ENCODE measurements at regions not wholly inside any gene's neighbourhood (a gene's known extent, or its start where the extent isn't known, plus 50 kb on each side); places are given as distances from the start of the nearest gene placed in this dataset.

DNA sequence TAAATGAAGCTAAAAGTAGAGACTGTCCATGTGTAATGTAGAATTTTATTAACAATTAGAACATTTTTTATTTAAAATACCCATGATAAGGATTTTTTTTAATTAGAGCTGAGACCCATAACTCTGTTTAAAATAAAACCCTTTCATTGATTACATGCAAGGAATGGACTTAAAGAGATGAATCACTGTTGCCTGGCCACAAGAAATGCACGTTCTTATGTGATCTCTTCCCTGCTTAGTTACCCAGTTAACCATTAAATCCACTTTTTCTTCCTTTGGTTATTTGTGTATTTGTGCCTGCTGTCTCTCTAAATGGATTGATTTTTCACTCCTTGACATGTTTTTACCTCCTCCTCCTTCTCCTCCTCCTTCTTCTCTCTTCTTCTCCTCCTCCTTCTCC is 83.3 kb upstream of the SLITRK3 start:
- BruUV-seq (replicated peaks): no TSS peak
- RAD21 ChIA-PET (ENCODE audit: unreplicated experiment): no interaction called here
- POLR2A ChIA-PET: no interaction called here
- H4K20me1 ChIP-seq (ENCODE audit: control insufficient read depth, insufficient read depth): no peaks in the 10 kb centered on the region
- H3K9me3 ChIP-seq (replicated peaks; ENCODE audit: control insufficient read depth, insufficient read depth, low read length): no peaks in the 10 kb centered on the region
- CTCF ChIA-PET: no interaction called here
- ATAC-seq (no peak), DNase-seq (ENCODE audit: low read depth, low spot score) (no peak), FAIRE-seq (no peak)
- no peaks in the 10 kb centered on the region for H3K36me3 ChIP-seq (ENCODE audit: control insufficient read depth in 2 of 2, insufficient read depth in 2 of 2, low read length in 1 of 2)
- SMC1A ChIA-PET (ENCODE audit: uncharacterized antibody, unreplicated experiment): interaction anchor here (0.6 kb wide), 1 partner anchor 571 kb away, joined by 3 read pairs; no protein-coding TSS in a partner anchor
- no peak overlapping the region for H3K27ac ChIP-seq (ENCODE audit: control insufficient read depth, insufficient read depth)
- TF ChIP-seq FOS (IDR thresholded peaks at IDR 0.05; ENCODE audit: borderline replicate concordance, extremely low read depth, insufficient read length) (no peak), PAX8 (IDR thresholded peaks at IDR 0.05) (no peak), DPF2 (IDR thresholded peaks at IDR 0.05) (no peak)
- H3K9ac ChIP-seq (ENCODE audit: control insufficient read depth, insufficient read depth, low read length): no peak overlapping the region
- H3K4me1 ChIP-seq (ENCODE audit: control insufficient read depth, insufficient read depth, low read length): no peaks in the 10 kb centered on the region
- H3K4me2 ChIP-seq (ENCODE audit: control insufficient read depth, insufficient read depth): no peak overlapping the region
- H3K27me3 ChIP-seq (replicated peaks in 1 of 2; ENCODE audit: control insufficient read depth in 2 of 2, insufficient read depth in 2 of 2, low read length in 1 of 2): no peaks in the 10 kb centered on the region
- H3K4me3 ChIP-seq: no peak overlapping the region
- intact Hi-C loops (cut with micrococcal nuclease; ENCODE audit: unreplicated experiment): no loop called here
- in situ Hi-C loops (cut with MboI): no loop called here
- 6% methylated on average over 1 of the region's 1 CpG for WGBS (ENCODE audit: insufficient coverage, insufficient replicate concordance, low lambda C conversion rate, missing lambda C conversion rate)
- H2AFZ ChIP-seq (ENCODE audit: control insufficient read depth, low read depth, low read length): no peak overlapping the region
- no peaks in the 10 kb centered on the region for H3K79me2 ChIP-seq (ENCODE audit: control insufficient read depth, insufficient read depth, low read length)

DNA sequence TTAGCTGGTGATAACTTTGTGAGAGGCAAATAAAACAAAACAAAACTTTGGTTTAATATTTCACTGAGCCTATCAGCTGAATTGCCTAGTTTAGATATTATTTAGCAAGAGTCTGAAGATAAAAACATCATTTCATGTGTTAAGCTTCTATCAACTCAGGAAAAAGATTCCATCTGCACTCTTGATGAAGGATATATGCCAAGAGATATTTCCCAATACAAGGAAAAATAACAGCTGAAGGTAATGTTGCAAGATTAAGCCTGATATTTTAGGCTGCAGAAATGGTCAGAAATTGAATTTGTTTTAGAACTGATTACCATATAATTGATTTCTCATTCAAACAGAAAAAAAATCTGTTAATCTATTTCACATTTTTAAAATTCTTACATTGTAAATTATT is 77.2 kb upstream of the SLITRK3 start:
- intact Hi-C loops (cut with micrococcal nuclease; ENCODE audit: unreplicated experiment): no loop called here
- Histone ChIP-seq H3K36me3 (ENCODE audit: control insufficient read depth in 2 of 2, insufficient read depth in 2 of 2, low read length in 1 of 2) (no peaks in the 10 kb centered on the region), H4K20me1 (ENCODE audit: control insufficient read depth, insufficient read depth) (no peaks in the 10 kb centered on the region), H3K4me2 (ENCODE audit: control insufficient read depth, insufficient read depth) (no peak overlapping the region), H3K4me1 (ENCODE audit: control insufficient read depth, insufficient read depth, low read length) (no peaks in the 10 kb centered on the region), H3K79me2 (ENCODE audit: control insufficient read depth, insufficient read depth, low read length) (no peaks in the 10 kb centered on the region), H3K9me3 (replicated peaks; ENCODE audit: control insufficient read depth, insufficient read depth, low read length) (no peaks in the 10 kb centered on the region), H3K27me3 (replicated peaks in 1 of 2; ENCODE audit: control insufficient read depth in 2 of 2, insufficient read depth in 2 of 2, low read length in 1 of 2) (no peaks in the 10 kb centered on the region), H2AFZ (ENCODE audit: control insufficient read depth, low read depth, low read length) (no peak overlapping the region), H3K9ac (ENCODE audit: control insufficient read depth, insufficient read depth, low read length) (no peak overlapping the region), H3K27ac (ENCODE audit: control insufficient read depth, insufficient read depth) (no peak overlapping the region), H3K4me3 (no peak overlapping the region)
- SMC1A ChIA-PET (ENCODE audit: uncharacterized antibody, unreplicated experiment): no interaction called here
- POLR2A ChIA-PET: no interaction called here
- ATAC-seq: no peak
- TF ChIP-seq ZSCAN29 (IDR thresholded peaks at IDR 0.05) (no peak), RELA (IDR thresholded peaks at IDR 0.05; ENCODE audit: borderline replicate concordance, partially characterized antibody) (no peak), HDAC2 (IDR thresholded peaks at IDR 0.05) (no peak), NFXL1 (IDR thresholded peaks at IDR 0.05; ENCODE audit: borderline replicate concordance) (no peak), CHD2 (IDR thresholded peaks at IDR 0.05; ENCODE audit: borderline replicate concordance, low read depth, low read length) (no peak), CBX3 (IDR thresholded peaks at IDR 0.05; ENCODE audit: borderline replicate concordance, low read depth) (no peak), POU2F2 (IDR thresholded peaks at IDR 0.05; ENCODE audit: borderline replicate concordance, low read depth, low read length) (no peak), RB1 (IDR thresholded peaks at IDR 0.05; ENCODE audit: borderline replicate concordance) (no peak), PBX3 (IDR thresholded peaks at IDR 0.05; ENCODE audit: insufficient replicate concordance, low read depth, low read length) (no peak), RBBP5 (conservative IDR thresholded peaks at IDR 0.05) (no peak)
- TF ChIP-seq, protein P1, sequence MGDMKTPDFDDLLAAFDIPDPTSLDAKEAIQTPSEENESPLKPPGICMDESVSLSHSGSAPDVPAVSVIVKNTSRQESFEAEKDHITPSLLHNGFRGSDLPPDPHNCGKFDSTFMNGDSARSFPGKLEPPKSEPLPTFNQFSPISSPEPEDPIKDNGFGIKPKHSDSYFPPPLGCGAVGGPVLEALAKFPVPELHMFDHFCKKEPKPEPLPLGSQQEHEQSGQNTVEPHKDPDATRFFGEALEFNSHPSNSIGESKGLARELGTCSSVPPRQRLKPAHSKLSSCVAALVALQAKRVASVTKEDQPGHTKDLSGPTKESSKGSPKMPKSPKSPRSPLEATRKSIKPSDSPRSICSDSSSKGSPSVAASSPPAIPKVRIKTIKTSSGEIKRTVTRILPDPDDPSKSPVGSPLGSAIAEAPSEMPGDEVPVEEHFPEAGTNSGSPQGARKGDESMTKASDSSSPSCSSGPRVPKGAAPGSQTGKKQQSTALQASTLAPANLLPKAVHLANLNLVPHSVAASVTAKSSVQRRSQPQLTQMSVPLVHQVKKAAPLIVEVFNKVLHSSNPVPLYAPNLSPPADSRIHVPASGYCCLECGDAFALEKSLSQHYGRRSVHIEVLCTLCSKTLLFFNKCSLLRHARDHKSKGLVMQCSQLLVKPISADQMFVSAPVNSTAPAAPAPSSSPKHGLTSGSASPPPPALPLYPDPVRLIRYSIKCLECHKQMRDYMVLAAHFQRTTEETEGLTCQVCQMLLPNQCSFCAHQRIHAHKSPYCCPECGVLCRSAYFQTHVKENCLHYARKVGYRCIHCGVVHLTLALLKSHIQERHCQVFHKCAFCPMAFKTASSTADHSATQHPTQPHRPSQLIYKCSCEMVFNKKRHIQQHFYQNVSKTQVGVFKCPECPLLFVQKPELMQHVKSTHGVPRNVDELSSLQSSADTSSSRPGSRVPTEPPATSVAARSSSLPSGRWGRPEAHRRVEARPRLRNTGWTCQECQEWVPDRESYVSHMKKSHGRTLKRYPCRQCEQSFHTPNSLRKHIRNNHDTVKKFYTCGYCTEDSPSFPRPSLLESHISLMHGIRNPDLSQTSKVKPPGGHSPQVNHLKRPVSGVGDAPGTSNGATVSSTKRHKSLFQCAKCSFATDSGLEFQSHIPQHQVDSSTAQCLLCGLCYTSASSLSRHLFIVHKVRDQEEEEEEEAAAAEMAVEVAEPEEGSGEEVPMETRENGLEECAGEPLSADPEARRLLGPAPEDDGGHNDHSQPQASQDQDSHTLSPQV (IDR thresholded peaks at IDR 0.05): no peak
- no TSS peak for BruUV-seq (replicated peaks)
- RAD21 ChIA-PET (ENCODE audit: unreplicated experiment): interaction anchor here (1.5 kb wide), 1 partner anchor 13 kb away, joined by 3 read pairs; no protein-coding TSS in a partner anchor
- no peak for DNase-seq (ENCODE audit: low read depth, low spot score)
- in situ Hi-C loops (cut with MboI): no loop called here
- CTCF ChIA-PET: no interaction called here
- FAIRE-seq: no peak
